ENCODE measurements at regions not wholly inside any gene's neighbourhood (a gene's known extent, or its start where the extent isn't known, plus 50 kb on each side); places are given as distances from the start of the nearest gene placed in this dataset.

- no peak overlapping the region for H3K27ac ChIP-seq (ENCODE audit: low read depth, low read length)
- ChIA-PET RAD21 (ENCODE audit: low non-redundant PET in 1 of 2, low total read pairs in 2 of 2, uncharacterized antibody in 2 of 2, unreplicated experiment in 2 of 2) (no interaction called here), POLR2A (no interaction called here), CTCF (no interaction called here)
- H3K4me2 ChIP-seq (ENCODE audit: low read length): no peak overlapping the region
- no peaks in the 10 kb centered on the region for H4K20me1 ChIP-seq (ENCODE audit: insufficient read depth)
- no peak overlapping the region for H3K9ac ChIP-seq (ENCODE audit: low read length)
- no TSS peak for BruUV-seq (replicated peaks)
- no peak overlapping the region for H2AFZ ChIP-seq (ENCODE audit: low read depth, low read length, poor library complexity, severe bottlenecking)
- ATAC-seq (no peak), DNase-seq (ENCODE audit: low read depth, low spot score) (no peak)
- no peaks in the 10 kb centered on the region for H3K79me2 ChIP-seq (ENCODE audit: insufficient read depth, low read length)
- peaks cover 2 to 44% of the 10 kb centered on the region in 2 experiments; a peak in 2 of 4 replicates for H3K9me3 ChIP-seq (ENCODE audit: control insufficient read depth in 1 of 2, insufficient read depth in 1 of 2, low read depth in 1 of 2, low read length in 2 of 2)
- H3K4me3 ChIP-seq (replicated peaks in 1 of 2; ENCODE audit: low read depth in 1 of 2, low read length in 2 of 2): no peak overlapping the region
- intact Hi-C loops (cut with micrococcal nuclease): no loop called here
- H3K27me3 ChIP-seq (ENCODE audit: insufficient read depth, low read length): no peaks in the 10 kb centered on the region
- no peaks in the 10 kb centered on the region for H3K36me3 ChIP-seq (ENCODE audit: control insufficient read depth in 1 of 2, insufficient read depth in 2 of 2, low read length in 2 of 2)
- TF ChIP-seq EZH2 (IDR thresholded peaks at IDR 0.05): no peak
- TF ChIP-seq CBX3 (IDR thresholded peaks at IDR 0.05; ENCODE audit: low read depth): no peak
- no peak for TF ChIP-seq ZFX (IDR thresholded peaks at IDR 0.05)
- TF ChIP-seq REST (IDR thresholded peaks at IDR 0.05; ENCODE audit: low read depth): no peak
- TF ChIP-seq CTCF (IDR thresholded peaks at IDR 0.05 in 2 of 3, conservative IDR thresholded peaks at IDR 0.05 in 1 of 3; ENCODE audit: borderline replicate concordance in 1 of 3, insufficient read depth in 1 of 3, low read depth in 2 of 3, low read length in 2 of 3): no peak
- TF ChIP-seq FOSL1 (IDR thresholded peaks at IDR 0.05; ENCODE audit: low read depth): no peak
- no peak for TF ChIP-seq CEBPB (IDR thresholded peaks at IDR 0.05; ENCODE audit: low read depth)
- TF ChIP-seq ELF1 (IDR thresholded peaks at IDR 0.05; ENCODE audit: borderline replicate concordance, low read depth): no peak
- no peak for TF ChIP-seq EZH2phosphoT487 (IDR thresholded peaks at IDR 0.05; ENCODE audit: borderline replicate concordance)
- no peak for TF ChIP-seq JUND (IDR thresholded peaks at IDR 0.05)
- no peak for TF ChIP-seq ATF3 (IDR thresholded peaks at IDR 0.05)
- no peaks in the 10 kb centered on the region for H3K9me2 ChIP-seq (ENCODE audit: insufficient read depth)
- no peaks in the 10 kb centered on the region for H3K4me1 ChIP-seq (ENCODE audit: control insufficient read depth in 1 of 2, insufficient read depth in 2 of 2, low read length in 2 of 2)
Observed at GRCh38 chr5:2499917-2500316, 251.6 kb downstream of the IRX2 start.

Measured in HCT116 (cell line).